Sciatic nerve (tissue), 2 donors: ENCODE measurements at regions not wholly inside any gene's neighbourhood (a gene's known extent, or its start where the extent isn't known, plus 50 kb on each side); places are given as distances from the start of the nearest gene placed in this dataset.
"Not testable (repeated sequence)": the region's sequence is repeated elsewhere in the genome, so short reads cannot be mapped to it uniquely, and the experiment has no call there.

Source experiments
- ATAC-seq: fragments of 200-7000 bp; cut with Tn5 transposase; one replicate; pipeline ENCODE4 v1.9.1; 2020; ENCODE audit warnings: mild to moderate bottlenecking, moderate library complexity
- DNase-seq: peaks from one replicate; pipeline ENCODE4 v3.0.0-alpha.2; 2020; ENCODE audit warnings: low spot score
- intact Hi-C: fragments of 100-400 bp; cut with DNase I; formaldehyde crosslinking; loops from one replicate; pipeline ENCODE4 v1.14.2; 2022
- donor health status: DM: no; HTN: no; CAD: no.
- donor health status: DM: no; HTN: no; CAD: no.

DNA sequence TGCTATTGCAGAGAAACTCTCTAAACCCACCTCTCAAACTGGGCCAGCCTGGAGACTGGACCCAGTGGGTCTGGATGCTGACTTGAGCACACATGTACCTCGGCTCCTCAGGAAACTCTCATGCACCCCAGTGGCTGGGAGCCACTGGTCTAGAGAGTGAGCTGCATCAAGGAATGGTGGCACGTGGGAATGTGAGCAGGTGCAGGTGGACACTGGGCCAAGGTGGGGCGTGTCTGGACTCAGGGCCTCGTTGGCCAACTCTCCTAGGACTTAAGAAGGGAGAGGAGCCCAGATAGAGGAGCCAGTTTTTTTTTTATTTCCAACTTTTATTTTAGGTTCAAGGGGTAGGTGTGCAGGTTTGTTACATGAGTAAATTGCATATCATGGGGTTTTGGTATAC lies 75.5 kb upstream of the PLGLB2 start:
- intact Hi-C loops, ATAC-seq, DNase-seq: not testable (repeated sequence)

GRCh38 chr2:87674729-87675128 lies 73.2 kb upstream of the PLGLB2 start:
- DNase-seq, ATAC-seq, intact Hi-C loops: not testable (repeated sequence)

- intact Hi-C loops, ATAC-seq, DNase-seq: not testable (repeated sequence)
Measured at GRCh38 chr2:87675487-87675886, 72.4 kb upstream of the PLGLB2 start.

- intact Hi-C loops, DNase-seq, ATAC-seq: not testable (repeated sequence)
Measured at GRCh38 chr2:87677421-87677923, 70.4 kb upstream of the PLGLB2 start.

- intact Hi-C loops, ATAC-seq, DNase-seq: not testable (repeated sequence)
Measured at GRCh38 chr2:87678742-87679173, 69.1 kb upstream of the PLGLB2 start.

GRCh38 chr2:87679950-87680349 lies 67.9 kb upstream of the PLGLB2 start:
- DNase-seq, ATAC-seq, intact Hi-C loops: not testable (repeated sequence)

- DNase-seq, intact Hi-C loops, ATAC-seq: not testable (repeated sequence)
Measured at GRCh38 chr2:87680691-87681090, 67.2 kb upstream of the PLGLB2 start.

DNA sequence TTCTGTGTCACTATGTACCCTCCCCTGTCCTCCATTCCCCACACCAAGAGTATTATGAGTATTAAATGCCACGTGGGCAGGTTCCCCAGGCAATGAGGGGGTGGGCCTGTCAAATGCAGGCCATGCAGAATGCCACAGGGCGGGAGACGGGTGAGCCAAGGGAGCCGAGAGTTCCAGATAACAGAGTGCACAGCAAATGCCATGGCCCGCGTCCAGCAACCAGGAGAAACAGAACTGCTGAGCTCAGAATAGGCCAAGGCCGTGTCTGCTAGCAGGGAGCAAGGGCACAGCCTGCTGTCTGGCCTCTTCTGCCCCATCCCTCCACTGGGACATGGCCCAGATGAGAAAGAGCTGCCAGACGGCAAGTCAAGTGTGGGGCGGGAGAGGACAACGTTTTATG lies 64.4 kb upstream of the PLGLB2 start:
- intact Hi-C loops = not testable (repeated sequence)
- DNase-seq (peak; percentile 62), ATAC-seq (peak; percentile 92)

DNA sequence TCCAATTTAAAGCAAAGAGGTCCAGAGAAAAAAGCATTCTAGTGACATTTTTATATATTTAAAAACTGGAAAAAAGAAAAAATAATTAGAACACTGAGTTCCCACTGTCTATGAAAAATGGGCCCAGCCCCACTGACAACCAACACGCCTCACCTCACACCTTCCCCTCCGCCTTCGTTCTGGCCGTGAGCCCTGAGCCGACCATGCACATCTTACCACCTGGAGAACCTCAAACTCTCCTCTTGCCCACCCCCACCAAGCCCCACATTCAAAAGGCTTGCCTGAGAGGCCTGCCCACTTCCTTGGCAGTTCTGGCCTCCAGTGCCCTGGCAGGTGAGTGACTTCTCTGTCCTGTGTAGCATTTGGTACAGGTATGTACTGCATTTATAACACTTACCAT lies 63.9 kb upstream of the PLGLB2 start:
- intact Hi-C loops, DNase-seq, ATAC-seq: not testable (repeated sequence)

GRCh38 chr2:87685558-87685957 lies 62.3 kb upstream of the PLGLB2 start:
- ATAC-seq, DNase-seq, intact Hi-C loops: not testable (repeated sequence)

- intact Hi-C loops, DNase-seq, ATAC-seq: not testable (repeated sequence)
Measured at GRCh38 chr2:87686873-87687549, 60.9 kb upstream of the PLGLB2 start.

DNA sequence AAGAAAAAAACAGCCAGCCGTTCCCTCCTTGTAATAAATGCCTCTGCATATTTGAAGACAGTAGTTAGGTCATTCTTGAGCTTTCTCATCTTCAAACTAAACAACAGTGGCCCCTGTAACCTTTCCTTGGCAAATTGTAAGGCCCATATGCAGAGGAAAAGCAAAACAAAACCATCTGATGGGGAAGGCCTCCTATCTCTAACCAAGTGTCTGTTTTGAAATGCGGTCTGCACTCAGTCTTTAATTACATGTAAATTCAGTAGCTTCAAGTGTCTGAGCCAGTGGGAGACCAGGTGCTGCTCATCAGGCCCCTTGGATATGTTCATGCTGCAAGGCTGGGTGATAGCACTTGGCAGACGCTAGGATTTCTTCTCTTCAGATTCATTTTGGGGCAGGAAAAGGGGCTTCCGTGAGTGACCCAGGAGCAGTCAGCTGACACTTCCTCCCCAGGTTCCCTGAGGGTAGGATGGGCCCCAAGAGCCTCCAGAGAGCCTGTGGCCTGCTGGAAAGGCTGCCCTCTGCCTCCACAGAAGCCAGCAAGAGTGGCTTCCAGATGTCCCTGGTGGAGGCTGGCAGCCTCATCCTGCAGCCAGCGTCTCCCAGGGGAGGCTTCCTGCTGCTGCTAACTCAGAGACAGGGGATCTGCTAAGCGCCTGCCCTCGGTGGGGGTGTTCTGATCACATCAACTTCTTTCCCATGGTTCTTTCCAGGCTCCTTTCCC lies 60.2 kb upstream of the PLGLB2 start:
- DNase-seq, intact Hi-C loops: not testable (repeated sequence)

DNA sequence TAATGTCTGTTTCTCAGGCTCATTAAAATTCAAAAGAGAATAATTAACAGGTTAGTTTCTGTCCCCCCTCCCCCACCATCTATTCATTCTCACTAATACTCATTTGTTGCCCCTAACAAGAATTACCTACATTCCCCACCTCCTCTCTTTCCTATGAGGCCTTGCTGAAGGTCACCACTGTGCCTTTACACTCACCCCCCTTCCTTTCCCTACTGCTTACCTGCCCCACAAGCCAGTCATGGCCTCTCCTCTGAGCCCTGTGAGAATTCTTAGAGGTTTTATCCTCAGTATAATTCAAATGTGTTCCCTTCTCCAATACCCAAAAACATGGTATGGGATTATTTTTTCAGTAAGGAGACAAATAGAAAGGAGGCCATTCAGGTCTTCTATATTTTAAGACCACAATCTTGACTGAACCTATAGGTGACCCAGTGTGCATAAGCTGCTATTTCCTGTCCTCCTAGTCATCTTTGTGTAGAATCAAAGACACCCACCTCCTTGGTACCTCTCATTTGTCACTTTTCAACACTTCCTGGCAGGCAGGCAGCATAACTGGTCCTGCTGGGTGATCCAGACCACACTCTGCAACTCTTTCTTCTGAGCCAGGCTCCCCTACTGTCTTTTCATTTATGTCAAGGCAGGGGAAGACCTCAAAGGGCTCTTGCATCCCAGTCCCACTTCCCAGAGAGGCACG lies 55.8 kb upstream of the PLGLB2 start:
- intact Hi-C loops, ATAC-seq, DNase-seq: not testable (repeated sequence)

More for the DNA sequence above, 60.2 kb upstream of the PLGLB2 start:
- ATAC-seq = not testable (repeated sequence)

DNA sequence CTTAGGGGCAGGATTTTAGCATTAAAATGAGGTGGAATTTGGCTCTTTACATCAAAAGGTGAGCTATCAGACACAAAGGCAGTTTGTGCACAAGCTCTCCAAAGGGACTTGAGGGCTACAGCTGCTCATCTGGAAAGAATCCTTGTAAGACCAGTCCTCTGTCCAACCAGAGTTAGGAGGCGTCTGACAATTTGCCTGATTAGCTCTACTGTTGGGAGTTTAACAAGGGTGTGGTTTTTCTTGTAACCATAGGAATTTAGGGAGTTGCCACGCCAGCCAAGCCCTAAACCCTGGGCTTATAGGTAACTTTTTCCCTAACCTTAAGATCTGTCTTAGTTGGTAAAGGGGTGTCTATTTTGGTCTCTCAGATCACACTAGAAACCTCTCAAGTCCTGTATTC lies 55.0 kb upstream of the PLGLB2 start:
- ATAC-seq, DNase-seq, intact Hi-C loops: not testable (repeated sequence)

GRCh38 chr2:87693882-87694281 lies 54.0 kb upstream of the PLGLB2 start:
- ATAC-seq, intact Hi-C loops, DNase-seq: not testable (repeated sequence)

DNA sequence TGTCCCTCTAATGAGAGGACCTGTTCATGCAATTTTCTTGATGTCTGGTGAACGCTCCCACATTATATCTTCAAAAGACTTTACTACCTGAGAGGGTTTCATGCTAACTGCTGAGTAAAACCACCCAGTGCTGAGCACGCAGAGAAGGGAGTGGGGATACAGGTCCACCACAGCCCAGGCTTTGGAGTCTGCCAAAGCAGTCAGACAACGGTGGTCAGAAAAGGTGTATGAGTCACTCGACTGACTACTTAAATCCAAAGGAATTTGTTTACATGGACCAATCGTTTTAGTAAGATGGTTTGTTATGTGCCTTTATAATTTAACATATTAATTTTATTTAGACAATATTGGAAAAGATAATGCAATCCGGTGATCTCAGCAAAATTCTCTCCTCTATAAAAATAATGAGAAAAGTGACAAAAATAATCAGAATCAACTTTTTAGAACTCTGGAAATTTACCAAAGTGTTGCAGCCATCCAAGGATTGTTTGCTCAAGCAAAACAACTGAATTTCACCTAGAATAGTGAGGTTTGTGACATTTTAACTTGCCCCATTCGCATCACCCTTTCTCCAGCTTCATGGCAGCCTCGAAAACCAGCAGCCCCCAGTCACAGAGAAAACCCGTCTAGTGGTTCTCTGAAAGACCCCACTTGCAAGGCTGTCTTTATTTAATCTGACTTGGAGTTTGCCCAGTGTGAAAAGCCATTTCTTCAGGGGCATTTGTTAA lies 52.1 kb upstream of the PLGLB2 start:
- DNase-seq, intact Hi-C loops, ATAC-seq: not testable (repeated sequence)
